K562 (cell line): ENCODE measurements at regions not wholly inside any gene's neighbourhood (a gene's known extent, or its start where the extent isn't known, plus 50 kb on each side); places are given as distances from the start of the nearest gene placed in this dataset.

Experiments used
- DPF2 ChIP-seq: fragments of 450-650 bp; IDR thresholded peaks from 2 replicates; pipeline ENCODE4 v1.6.1; 2016
- HDGF ChIP-seq: fragments of 450-650 bp; IDR thresholded peaks from 2 replicates; pipeline ENCODE4 v1.6.1; 2016
- HNRNPUL1 ChIP-seq: fragments of 200-400 bp; formaldehyde crosslinking; IDR thresholded peaks from 2 replicates; pipeline ENCODE4 v1.6.1; 2017; ENCODE audit warnings: low read length
- JUND ChIP-seq, 2 experiments: IDR thresholded peaks; 2 replicates in 1 of 2; 3 replicates in 1 of 2; pipeline ENCODE4 v1.6.1; 2011; ENCODE audit warnings: borderline replicate concordance in 2 of 2, low read depth in 2 of 2, low read length in 2 of 2, improper control_type of control experiment in 1 of 2, missing biosample characterization in 1 of 2, missing genetic modification characterization in 1 of 2, missing genetic modification reagents in 1 of 2
- MTA3 ChIP-seq: fragments of 450-650 bp; formaldehyde crosslinking; IDR thresholded peaks from 2 replicates; pipeline ENCODE4 v1.6.1; 2017; ENCODE audit warnings: mild to moderate bottlenecking, borderline replicate concordance
- NFATC3 ChIP-seq: fragments of 450-650 bp; IDR thresholded peaks from 2 replicates; pipeline ENCODE4 v1.6.1; 2017; ENCODE audit warnings: mild to moderate bottlenecking
- RAD51 ChIP-seq: fragments of 450-650 bp; IDR thresholded peaks from 2 replicates; pipeline ENCODE4 v1.7.1; 2016; ENCODE audit warnings: low read depth, mild to moderate bottlenecking, borderline replicate concordance
- SETDB1 ChIP-seq: IDR thresholded peaks from one replicate; pipeline ENCODE4 v1.6.1; 2012; ENCODE audit warnings: low read length, control low read depth, inconsistent platforms
- SMARCA5 ChIP-seq: fragments of 450-650 bp; IDR thresholded peaks from 2 replicates; pipeline ENCODE4 v1.6.1; 2016
- ZNF253 ChIP-seq: fragments of 250-450 bp; sonication (Bioruptor Pico); conservative IDR thresholded peaks from 2 replicates; pipeline ENCODE4 v1.6.1; 2021; ENCODE audit warnings: mild to moderate bottlenecking
- ZNF3 ChIP-seq: fragments of 250-450 bp; sonication (Bioruptor Pico); IDR thresholded peaks from 2 replicates; pipeline ENCODE4 v1.5.0; 2021; ENCODE audit warnings: mild to moderate bottlenecking, moderate library complexity
- TF ChIP-seq, protein P1 (sequence below): fragments of 450-650 bp; IDR thresholded peaks from 2 replicates; pipeline ENCODE4 v1.6.1; 2016; ENCODE audit warnings: low read depth
- TF ChIP-seq, protein P2 (sequence below): fragments of 450-650 bp; formaldehyde crosslinking; conservative IDR thresholded peaks from 2 replicates; pipeline ENCODE4 v1.4.0; 2022; ENCODE audit warnings: mild to moderate bottlenecking, missing genetic modification characterization
- TF ChIP-seq, protein P3 (sequence below): IDR thresholded peaks from 3 replicates; pipeline ENCODE4 v1.6.1; 2011; ENCODE audit warnings: borderline replicate concordance, mild to moderate bottlenecking; ENCODE audit not compliant: insufficient read length, insufficient read depth

DNA sequence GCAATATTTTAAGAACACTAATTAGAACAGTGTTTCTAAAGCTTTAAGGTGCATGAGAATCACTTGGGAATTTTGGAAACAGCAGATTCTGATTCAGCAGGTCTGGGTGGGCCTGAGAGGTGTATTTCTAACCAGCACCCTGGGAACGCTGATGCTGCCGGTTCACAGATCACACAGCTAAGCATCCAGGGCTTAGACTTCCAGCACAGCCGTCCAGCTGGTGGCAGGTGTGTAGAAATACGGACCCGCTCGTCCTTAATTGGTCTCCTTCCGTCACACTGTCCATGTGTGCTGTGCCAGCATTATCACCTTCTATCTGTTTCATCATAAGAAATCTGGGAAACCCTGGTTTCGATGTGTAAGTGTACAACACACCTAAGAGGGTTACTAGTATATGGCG is 1029.0 kb downstream of the EFNB2 start (continued):
- TF ChIP-seq SETDB1 = no peak
- no peak for TF ChIP-seq HDGF
- TF ChIP-seq JUND (IDR thresholded peaks at IDR 0.05; ENCODE audit: borderline replicate concordance, low read depth, low read length) = no peak
- TF ChIP-seq JUND (tag; IDR thresholded peaks at IDR 0.05; ENCODE audit: borderline replicate concordance, low read depth, low read length) = no peak
- no peak for TF ChIP-seq NFATC3
- TF ChIP-seq ZNF3 (CRISPR knock-in tag) = no peak
- no peak for TF ChIP-seq SMARCA5
- TF ChIP-seq, protein P1, sequence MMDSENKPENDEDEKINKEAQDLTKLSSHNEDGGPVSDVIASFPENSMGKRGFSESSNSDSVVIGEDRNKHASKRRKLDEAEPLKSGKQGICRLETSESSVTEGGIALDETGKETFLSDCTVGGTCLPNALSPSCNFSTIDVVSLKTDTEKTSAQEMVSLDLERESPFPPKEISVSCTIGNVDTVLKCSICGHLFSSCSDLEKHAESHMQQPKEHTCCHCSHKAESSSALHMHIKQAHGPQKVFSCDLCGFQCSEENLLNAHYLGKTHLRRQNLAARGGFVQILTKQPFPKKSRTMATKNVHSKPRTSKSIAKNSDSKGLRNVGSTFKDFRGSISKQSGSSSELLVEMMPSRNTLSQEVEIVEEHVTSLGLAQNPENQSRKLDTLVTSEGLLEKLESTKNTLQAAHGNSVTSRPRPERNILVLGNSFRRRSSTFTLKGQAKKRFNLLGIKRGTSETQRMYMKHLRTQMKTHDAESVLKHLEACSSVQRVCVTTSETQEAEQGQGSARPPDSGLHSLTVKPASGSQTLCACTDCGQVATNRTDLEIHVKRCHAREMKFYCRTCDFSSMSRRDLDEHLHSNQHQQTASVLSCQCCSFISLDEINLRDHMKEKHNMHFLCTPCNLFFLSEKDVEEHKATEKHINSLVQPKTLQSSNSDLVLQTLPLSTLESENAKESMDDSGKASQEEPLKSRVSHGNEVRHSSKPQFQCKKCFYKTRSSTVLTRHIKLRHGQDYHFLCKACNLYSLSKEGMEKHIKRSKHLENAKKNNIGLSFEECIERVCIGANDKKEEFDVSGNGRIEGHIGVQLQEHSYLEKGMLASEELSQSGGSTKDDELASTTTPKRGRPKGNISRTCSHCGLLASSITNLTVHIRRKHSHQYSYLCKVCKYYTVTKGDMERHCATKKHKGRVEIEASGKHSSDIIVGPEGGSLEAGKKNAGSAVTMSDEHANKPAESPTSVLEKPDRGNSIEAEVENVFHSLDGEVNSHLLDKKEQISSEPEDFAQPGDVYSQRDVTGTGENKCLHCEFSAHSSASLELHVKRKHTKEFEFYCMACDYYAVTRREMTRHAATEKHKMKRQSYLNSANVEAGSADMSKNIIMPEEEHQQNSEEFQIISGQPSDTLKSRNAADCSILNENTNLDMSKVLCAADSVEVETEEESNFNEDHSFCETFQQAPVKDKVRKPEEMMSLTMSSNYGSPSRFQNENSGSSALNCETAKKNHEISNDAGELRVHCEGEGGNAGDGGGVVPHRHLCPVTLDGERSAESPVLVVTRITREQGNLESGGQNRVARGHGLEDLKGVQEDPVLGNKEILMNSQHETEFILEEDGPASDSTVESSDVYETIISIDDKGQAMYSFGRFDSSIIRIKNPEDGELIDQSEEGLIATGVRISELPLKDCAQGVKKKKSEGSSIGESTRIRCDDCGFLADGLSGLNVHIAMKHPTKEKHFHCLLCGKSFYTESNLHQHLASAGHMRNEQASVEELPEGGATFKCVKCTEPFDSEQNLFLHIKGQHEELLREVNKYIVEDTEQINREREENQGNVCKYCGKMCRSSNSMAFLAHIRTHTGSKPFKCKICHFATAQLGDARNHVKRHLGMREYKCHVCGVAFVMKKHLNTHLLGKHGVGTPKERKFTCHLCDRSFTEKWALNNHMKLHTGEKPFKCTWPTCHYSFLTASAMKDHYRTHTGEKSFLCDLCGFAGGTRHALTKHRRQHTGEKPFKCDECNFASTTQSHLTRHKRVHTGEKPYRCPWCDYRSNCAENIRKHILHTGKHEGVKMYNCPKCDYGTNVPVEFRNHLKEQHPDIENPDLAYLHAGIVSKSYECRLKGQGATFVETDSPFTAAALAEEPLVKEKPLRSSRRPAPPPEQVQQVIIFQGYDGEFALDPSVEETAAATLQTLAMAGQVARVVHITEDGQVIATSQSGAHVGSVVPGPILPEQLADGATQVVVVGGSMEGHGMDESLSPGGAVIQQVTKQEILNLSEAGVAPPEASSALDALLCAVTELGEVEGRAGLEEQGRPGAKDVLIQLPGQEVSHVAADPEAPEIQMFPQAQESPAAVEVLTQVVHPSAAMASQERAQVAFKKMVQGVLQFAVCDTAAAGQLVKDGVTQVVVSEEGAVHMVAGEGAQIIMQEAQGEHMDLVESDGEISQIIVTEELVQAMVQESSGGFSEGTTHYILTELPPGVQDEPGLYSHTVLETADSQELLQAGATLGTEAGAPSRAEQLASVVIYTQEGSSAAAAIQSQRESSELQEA = no peak
- TF ChIP-seq, protein P2, sequence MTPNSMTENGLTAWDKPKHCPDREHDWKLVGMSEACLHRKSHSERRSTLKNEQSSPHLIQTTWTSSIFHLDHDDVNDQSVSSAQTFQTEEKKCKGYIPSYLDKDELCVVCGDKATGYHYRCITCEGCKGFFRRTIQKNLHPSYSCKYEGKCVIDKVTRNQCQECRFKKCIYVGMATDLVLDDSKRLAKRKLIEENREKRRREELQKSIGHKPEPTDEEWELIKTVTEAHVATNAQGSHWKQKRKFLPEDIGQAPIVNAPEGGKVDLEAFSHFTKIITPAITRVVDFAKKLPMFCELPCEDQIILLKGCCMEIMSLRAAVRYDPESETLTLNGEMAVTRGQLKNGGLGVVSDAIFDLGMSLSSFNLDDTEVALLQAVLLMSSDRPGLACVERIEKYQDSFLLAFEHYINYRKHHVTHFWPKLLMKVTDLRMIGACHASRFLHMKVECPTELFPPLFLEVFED (CRISPR knock-in tag) = no peak
- TF ChIP-seq RAD51 = no peak
- no peak for TF ChIP-seq MTA3
- no peak for TF ChIP-seq ZNF253
- TF ChIP-seq HNRNPUL1 = no peak
- TF ChIP-seq, protein P3, sequence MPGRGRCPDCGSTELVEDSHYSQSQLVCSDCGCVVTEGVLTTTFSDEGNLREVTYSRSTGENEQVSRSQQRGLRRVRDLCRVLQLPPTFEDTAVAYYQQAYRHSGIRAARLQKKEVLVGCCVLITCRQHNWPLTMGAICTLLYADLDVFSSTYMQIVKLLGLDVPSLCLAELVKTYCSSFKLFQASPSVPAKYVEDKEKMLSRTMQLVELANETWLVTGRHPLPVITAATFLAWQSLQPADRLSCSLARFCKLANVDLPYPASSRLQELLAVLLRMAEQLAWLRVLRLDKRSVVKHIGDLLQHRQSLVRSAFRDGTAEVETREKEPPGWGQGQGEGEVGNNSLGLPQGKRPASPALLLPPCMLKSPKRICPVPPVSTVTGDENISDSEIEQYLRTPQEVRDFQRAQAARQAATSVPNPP = no peak
- no peak for TF ChIP-seq DPF2
